Mesenchymal stem cell (in vitro differentiated cells and primary cell): ENCODE measurements at regions not wholly inside any gene's neighbourhood (a gene's known extent, or its start where the extent isn't known, plus 50 kb on each side); places are given as distances from the start of the nearest gene placed in this dataset.

ENCODE experiments used
- DNase-seq: peaks from one replicate; pipeline ENCODE4 v3.0.0-alpha.2; 2013
- H2AFZ ChIP-seq: one replicate; pipeline ENCODE4 v1.6.1; 2013; ENCODE audit warnings: low read depth, mild to moderate bottlenecking, control low read depth, inconsistent platforms, low read length, moderate library complexity
- H2AK5ac ChIP-seq: 2 replicates; pipeline ENCODE4 v1.6.1; 2013; ENCODE audit warnings: low read length, moderate library complexity, mild to moderate bottlenecking, inconsistent platforms; ENCODE audit not compliant: severe bottlenecking
- H2BK120ac ChIP-seq: one replicate; pipeline ENCODE4 v1.6.1; 2013; ENCODE audit warnings: low read depth, mild to moderate bottlenecking, inconsistent platforms, low read length, moderate library complexity
- H2BK12ac ChIP-seq, 2 experiments: one replicate each; pipeline ENCODE4 v1.6.1; 2013; ENCODE audit warnings: inconsistent platforms in 2 of 2, low read length in 2 of 2, mild to moderate bottlenecking in 2 of 2, moderate library complexity in 2 of 2, control low read depth in 1 of 2
- H2BK15ac ChIP-seq: one replicate; pipeline ENCODE4 v1.6.1; 2013; ENCODE audit warnings: mild to moderate bottlenecking, low read depth, inconsistent platforms; ENCODE audit not compliant: poor library complexity, severe bottlenecking
- H2BK5ac ChIP-seq: 2 replicates; pipeline ENCODE4 v1.6.1; 2013; ENCODE audit warnings: low read depth, mild to moderate bottlenecking, low read length, control low read depth, inconsistent platforms; ENCODE audit not compliant: poor library complexity, severe bottlenecking
- H3K14ac ChIP-seq, 2 experiments: one replicate each; pipeline ENCODE4 v1.6.1; 2013; ENCODE audit warnings: inconsistent platforms in 2 of 2, low read length in 2 of 2, control low read depth in 1 of 2, mild to moderate bottlenecking in 1 of 2, moderate library complexity in 1 of 2
- H3K18ac ChIP-seq, 2 experiments: one replicate each; pipeline ENCODE4 v1.6.1; 2013; ENCODE audit warnings: inconsistent platforms in 2 of 2, low read length in 2 of 2, control low read depth in 1 of 2, low read depth in 1 of 2, mild to moderate bottlenecking in 1 of 2
- H3K23ac ChIP-seq, 2 experiments: one replicate each; pipeline ENCODE4 v1.6.1; 2013; ENCODE audit warnings: inconsistent platforms in 2 of 2, low read length in 2 of 2, mild to moderate bottlenecking in 2 of 2, moderate library complexity in 2 of 2, control low read depth in 1 of 2
- H3K27ac ChIP-seq: 2 replicates; pipeline ENCODE4 v1.5.1; 2013; ENCODE audit warnings: mild to moderate bottlenecking, moderate library complexity, low read length, control low read depth, inconsistent platforms; ENCODE audit not compliant: poor library complexity, severe bottlenecking
- H3K27me3 ChIP-seq, 2 experiments: 2 replicates each; pipeline versions ENCODE4 v1.6.1 to v1.7.0; 2013; ENCODE audit warnings: low read length in 2 of 2, mild to moderate bottlenecking in 2 of 2, moderate library complexity in 2 of 2, control low read depth in 1 of 2, inconsistent platforms in 1 of 2; ENCODE audit not compliant: control insufficient read depth in 1 of 2, insufficient read depth in 1 of 2
- H3K36me3 ChIP-seq, 2 experiments: 2 replicates each; pipeline versions ENCODE4 v1.6.1 to v1.7.0; 2013; ENCODE audit warnings: low read length in 2 of 2, control low read depth in 1 of 2, inconsistent platforms in 1 of 2, low read depth in 1 of 2, mild to moderate bottlenecking in 1 of 2; ENCODE audit not compliant: insufficient read depth in 2 of 2, control insufficient read depth in 1 of 2
- H3K4ac ChIP-seq, 2 experiments: one replicate each; pipeline ENCODE4 v1.6.1; 2013; ENCODE audit warnings: inconsistent platforms in 2 of 2, low read length in 2 of 2, mild to moderate bottlenecking in 2 of 2, moderate library complexity in 2 of 2, control low read depth in 1 of 2, low read depth in 1 of 2
- H3K4me1 ChIP-seq: 2 replicates; pipeline ENCODE4 v1.6.1; 2013; ENCODE audit warnings: low read depth, low read length, control low read depth; ENCODE audit not compliant: control insufficient read depth, insufficient read depth
- H3K4me2 ChIP-seq: 2 replicates; pipeline ENCODE4 v1.6.1; 2013; ENCODE audit warnings: low read length, mild to moderate bottlenecking, inconsistent platforms; ENCODE audit not compliant: poor library complexity, severe bottlenecking
- H3K4me3 ChIP-seq, 2 experiments: 2 replicates each; pipeline versions ENCODE4 v1.5.1 to v1.7.0; 2013; ENCODE audit warnings: low read length in 2 of 2, mild to moderate bottlenecking in 2 of 2, control low read depth in 1 of 2, low read depth in 1 of 2; ENCODE audit not compliant: insufficient read depth in 1 of 2
- H3K79me1 ChIP-seq: replicated peaks from 2 replicates; pipeline ENCODE4 v1.6.1; 2013; ENCODE audit warnings: mild to moderate bottlenecking, control low read depth, low read length, inconsistent platforms; ENCODE audit not compliant: poor library complexity, severe bottlenecking
- H3K9ac ChIP-seq: 2 replicates; pipeline ENCODE4 v1.7.0; 2013; ENCODE audit warnings: mild to moderate bottlenecking, low read length, moderate library complexity
- H3K9me3 ChIP-seq: 2 replicates; pipeline ENCODE4 v1.7.0; 2013; ENCODE audit warnings: mild to moderate bottlenecking, low read length; ENCODE audit not compliant: control insufficient read depth
- H4K8ac ChIP-seq: one replicate; pipeline ENCODE4 v1.6.1; 2013; ENCODE audit warnings: inconsistent platforms, mild to moderate bottlenecking, low read length, moderate library complexity
- H4K91ac ChIP-seq: one replicate; pipeline ENCODE4 v1.6.1; 2013; ENCODE audit warnings: mild to moderate bottlenecking, low read length, inconsistent platforms
- WGBS: methylation state at CpG from one replicate; pipeline ENCODE4 v1.1.7; 2013; ENCODE audit warnings: mixed read lengths; 5-methylcytosine and 5-hydroxymethylcytosine counted together

DNA sequence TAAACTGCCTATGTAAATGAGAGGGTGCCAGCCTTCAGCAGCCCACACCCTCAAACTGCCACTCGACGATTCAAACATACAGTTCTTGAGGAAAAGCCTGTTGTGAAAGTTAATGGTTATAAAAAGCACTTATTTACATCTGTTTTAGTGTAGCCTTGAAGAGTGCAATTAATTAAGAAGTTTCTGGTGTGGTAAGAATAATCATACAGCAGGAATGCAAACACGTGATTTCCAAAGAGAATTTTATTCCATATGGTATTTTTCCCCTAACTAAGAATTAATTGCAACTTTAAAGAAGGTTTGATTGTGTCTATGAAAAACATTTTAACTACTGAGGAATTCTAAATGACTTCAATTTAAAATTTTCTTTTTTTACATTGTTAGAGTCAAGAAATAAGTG, 176.3 kb upstream of the PITX2 start:
- Histone ChIP-seq H3K36me3 (no peaks in the 10 kb centered on the region), H3K9me3 (no peaks in the 10 kb centered on the region), H4K91ac (no peak overlapping the region), H3K4ac (no peak overlapping the region), H3K18ac (no peak overlapping the region), H3K4me3 (no peak overlapping the region), H3K9ac (no peak overlapping the region), H3K4me1 (no peaks in the 10 kb centered on the region), H2BK12ac (no peak overlapping the region), H2BK120ac (no peak overlapping the region), H3K4me2 (no peak overlapping the region), H3K27me3 (no peaks in the 10 kb centered on the region), H3K27ac (no peak overlapping the region), H2BK15ac (no peak overlapping the region), H3K79me1 (no peaks in the 10 kb centered on the region), H2BK5ac (no peak overlapping the region), H2AFZ (no peak overlapping the region), H3K23ac (no peak overlapping the region), H3K14ac (no peak overlapping the region), H4K8ac (no peak overlapping the region), H2AK5ac (no peak overlapping the region)
- DNase-seq: peak; percentile 13
- 92% methylated on average over 2 of the region's 3 CpGs for WGBS

DNA sequence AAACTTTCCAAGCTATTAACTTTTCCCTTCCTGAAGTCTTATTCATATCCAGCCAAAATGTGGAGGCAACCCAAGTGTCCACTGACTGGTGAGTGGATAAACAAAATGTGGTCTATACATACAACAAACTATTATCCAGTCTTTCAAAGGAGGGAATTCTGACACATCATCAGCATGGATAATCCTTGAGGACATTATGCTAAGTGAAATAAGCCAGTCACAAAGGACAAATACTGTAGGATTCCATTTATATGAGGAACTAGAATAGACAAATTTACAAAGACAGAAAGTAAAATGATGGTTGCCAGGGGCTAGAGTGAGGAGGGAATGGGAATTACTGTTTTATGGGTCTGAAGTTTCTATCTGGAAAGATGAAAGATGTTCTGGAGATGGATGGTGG, 178.7 kb upstream of the PITX2 start:
- Histone ChIP-seq H3K79me1 (no peaks in the 10 kb centered on the region), H3K4me1 (no peaks in the 10 kb centered on the region), H3K27ac (no peak overlapping the region), H3K18ac (no peak overlapping the region), H3K36me3 (no peaks in the 10 kb centered on the region), H3K27me3 (no peaks in the 10 kb centered on the region), H3K4me2 (no peak overlapping the region), H3K14ac (no peak overlapping the region), H2AK5ac (no peak overlapping the region), H3K4ac (no peak overlapping the region), H2BK12ac (no peak overlapping the region), H2BK5ac (no peak overlapping the region), H4K8ac (no peak overlapping the region), H2AFZ (no peak overlapping the region), H3K4me3 (no peak overlapping the region), H2BK15ac (no peak overlapping the region), H2BK120ac (no peak overlapping the region), H4K91ac (no peak overlapping the region), H3K9ac (no peak overlapping the region), H3K23ac (no peak overlapping the region), H3K9me3 (no peaks in the 10 kb centered on the region)
- DNase-seq: no peak

DNA sequence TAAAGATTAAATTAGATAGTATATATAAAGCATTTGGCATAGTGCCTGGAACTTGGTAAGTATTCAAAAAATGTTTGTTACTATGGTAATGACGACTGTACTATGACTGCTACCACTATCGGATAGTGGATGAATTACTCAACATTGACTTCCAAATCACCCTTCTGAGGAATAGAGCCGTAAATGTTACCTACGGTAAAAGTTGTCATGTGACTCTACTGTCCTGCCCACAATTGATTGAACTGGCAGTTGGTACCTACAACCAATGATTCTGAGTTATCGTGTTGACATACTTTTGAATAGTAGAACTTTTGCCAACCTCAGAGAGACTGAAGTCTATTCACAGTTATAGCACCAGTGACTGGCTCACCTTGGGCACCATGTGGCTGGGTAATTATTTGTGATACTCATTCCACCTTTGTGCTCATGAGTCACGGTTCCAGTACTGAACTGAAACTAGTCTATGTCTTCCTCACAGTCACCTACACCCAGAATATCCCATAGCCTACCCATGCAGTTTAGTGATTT, 185.5 kb upstream of the PITX2 start:
- H3K4me2 ChIP-seq: no peak overlapping the region
- no peak overlapping the region for H3K14ac ChIP-seq
- H3K36me3 ChIP-seq: no peaks in the 10 kb centered on the region
- H3K4me1 ChIP-seq: no peaks in the 10 kb centered on the region
- WGBS: 77% methylated on average over 6 of the region's 6 CpGs
- no peak overlapping the region for H3K27ac ChIP-seq
- H3K18ac ChIP-seq: no peak overlapping the region
- no peak overlapping the region for H3K4ac ChIP-seq
- no peaks in the 10 kb centered on the region for H3K9me3 ChIP-seq
- no peak overlapping the region for H2AFZ ChIP-seq
- no peak overlapping the region for H2BK15ac ChIP-seq
- no peak overlapping the region for H2BK120ac ChIP-seq
- no peak overlapping the region for H3K4me3 ChIP-seq
- H3K23ac ChIP-seq: no peak overlapping the region
- no peak overlapping the region for H2BK5ac ChIP-seq
- H2AK5ac ChIP-seq: no peak overlapping the region
- no peak overlapping the region for H4K91ac ChIP-seq
- no peak overlapping the region for H3K9ac ChIP-seq
- DNase-seq: peak; percentile 17
- no peak overlapping the region for H2BK12ac ChIP-seq
- no peaks in the 10 kb centered on the region for H3K79me1 ChIP-seq
- no peaks in the 10 kb centered on the region for H3K27me3 ChIP-seq
- no peak overlapping the region for H4K8ac ChIP-seq

DNA sequence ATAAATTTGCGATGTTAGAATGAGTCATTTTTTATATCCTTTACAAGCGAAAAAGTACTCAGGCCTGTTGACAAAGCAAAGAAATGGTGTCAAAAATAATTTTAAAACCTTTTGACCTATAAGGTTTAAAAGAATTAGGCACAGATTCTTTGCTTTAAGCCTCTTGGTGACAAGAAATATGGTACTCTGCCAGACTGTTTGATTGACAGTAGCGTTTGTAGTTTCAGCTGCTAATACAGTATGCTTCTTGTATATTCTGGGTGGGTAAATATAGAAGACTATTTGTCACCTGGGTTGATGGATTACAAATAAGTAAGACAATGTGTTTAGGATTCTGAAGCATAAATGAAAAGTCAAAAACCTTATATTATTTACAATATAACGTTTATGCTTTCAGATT, 193.1 kb upstream of the PITX2 start:
- Histone ChIP-seq H2BK15ac (no peak overlapping the region), H3K9ac (no peak overlapping the region), H3K4me2 (no peak overlapping the region), H2AFZ (no peak overlapping the region), H4K8ac (no peak overlapping the region), H3K4me1 (no peaks in the 10 kb centered on the region), H3K36me3 (no peaks in the 10 kb centered on the region), H2BK12ac (no peak overlapping the region), H3K23ac (no peak overlapping the region), H3K27me3 (no peaks in the 10 kb centered on the region), H3K4me3 (no peak overlapping the region), H2BK5ac (no peak overlapping the region), H2BK120ac (no peak overlapping the region), H3K79me1 (no peaks in the 10 kb centered on the region), H3K4ac (no peak overlapping the region), H3K9me3 (no peaks in the 10 kb centered on the region), H3K14ac (no peak overlapping the region), H3K18ac (no peak overlapping the region), H4K91ac (no peak overlapping the region), H3K27ac (no peak overlapping the region), H2AK5ac (no peak overlapping the region)
- 88% methylated on average over 3 of the region's 4 CpGs for WGBS
- no peak for DNase-seq
